HUDEP-2 (cell line): ENCODE measurements at regions not wholly inside any gene's neighbourhood (a gene's known extent, or its start where the extent isn't known, plus 50 kb on each side); places are given as distances from the start of the nearest gene placed in this dataset.
"Not testable (repeated sequence)": the region's sequence is repeated elsewhere in the genome, so short reads cannot be mapped to it uniquely, and the experiment has no call there.

ENCODE experiments used
- DNase-seq, 76 experiments: peaks; one replicate each; lab custom pipeline; 2025; ENCODE audit not compliant: unreplicated experiment in 76 of 76; lab: John Stamatoyannopoulos, UW

GRCh38 chr10:31687663-31688482 lies 240.8 kb downstream of the ARHGAP12 start:
- DNase-seq, result no peak

GRCh38 chr10:31686599-31686998 lies 242.0 kb downstream of the ARHGAP12 start:
- DNase-seq, result no peak

GRCh38 chr10:31683682-31684081 lies 244.9 kb downstream of the ARHGAP12 start:
- no peak for DNase-seq

GRCh38 chr10:31679936-31680335 lies 248.7 kb downstream of the ARHGAP12 start:
- DNase-seq, result no peak

- DNase-seq, result no peak
Measured at GRCh38 chr10:31678575-31679516, 249.8 kb downstream of the ARHGAP12 start.

- DNase-seq, result no peak
Measured at GRCh38 chr10:31678139-31678536, 250.5 kb downstream of the ARHGAP12 start.

GRCh38 chr10:31677195-31678138 lies 251.2 kb downstream of the ARHGAP12 start:
- no peak for DNase-seq

GRCh38 chr10:31675726-31676125 lies 252.9 kb downstream of the ARHGAP12 start:
- DNase-seq, result no peak

- no peak for DNase-seq
Measured at GRCh38 chr10:31669357-31669756, 259.3 kb downstream of the ARHGAP12 start.

- no peak for DNase-seq
Measured at GRCh38 chr10:31668326-31668725, 260.3 kb downstream of the ARHGAP12 start.

GRCh38 chr10:31665764-31666279 lies 262.8 kb downstream of the ARHGAP12 start:
- DNase-seq, result not testable (repeated sequence)

GRCh38 chr10:31664803-31665202 lies 263.8 kb downstream of the ARHGAP12 start:
- no peak for DNase-seq

GRCh38 chr10:31664071-31664470 lies 264.6 kb downstream of the ARHGAP12 start:
- not testable (repeated sequence) for DNase-seq

- no peak for DNase-seq
Measured at GRCh38 chr10:31660300-31660699, 268.3 kb downstream of the ARHGAP12 start.

GRCh38 chr10:31659665-31660064 lies 269.0 kb downstream of the ARHGAP12 start:
- DNase-seq, result no peak

- DNase-seq, result no peak
Measured at GRCh38 chr10:31657434-31657872, 271.2 kb downstream of the ARHGAP12 start.

GRCh38 chr10:31656851-31657433 lies 271.7 kb downstream of the ARHGAP12 start:
- no peak for DNase-seq

- DNase-seq, result no peak
Measured at GRCh38 chr10:31652038-31652437, 276.6 kb downstream of the ARHGAP12 start.

GRCh38 chr10:31650010-31650409 lies 278.6 kb downstream of the ARHGAP12 start:
- no peak for DNase-seq

GRCh38 chr10:31648966-31649365 lies 279.7 kb downstream of the ARHGAP12 start:
- DNase-seq, result no peak
